ENCODE measurements at regions not wholly inside any gene's neighbourhood (a gene's known extent, or its start where the extent isn't known, plus 50 kb on each side); places are given as distances from the start of the nearest gene placed in this dataset.
"Not testable (repeated sequence)": the region's sequence is repeated elsewhere in the genome, so short reads cannot be mapped to it uniquely, and the experiment has no call there.

DNA sequence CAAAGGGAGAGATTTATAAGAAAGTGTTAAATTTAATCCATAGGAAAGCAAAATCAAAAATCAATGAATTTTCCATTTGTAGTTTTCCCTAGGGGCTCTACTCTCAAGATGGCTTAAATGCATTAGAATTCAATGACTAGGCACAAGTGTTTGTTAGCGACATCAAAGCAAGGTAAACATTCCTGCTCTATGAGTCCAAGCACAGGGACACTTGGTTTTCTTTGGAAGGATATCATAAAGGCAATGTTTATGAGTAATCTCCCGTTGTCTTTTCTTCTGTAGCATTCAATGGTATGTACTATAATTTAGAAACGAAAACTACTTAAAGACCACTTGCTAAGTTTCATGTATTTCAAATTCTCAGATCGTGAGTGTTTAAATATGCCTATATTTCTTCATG, 54.8 kb upstream of the ZNF717 start:
- not testable (repeated sequence) for H3K4me1 Mint-ChIP-seq (ENCODE audit: low read depth); H3K4me3 Mint-ChIP-seq; H3K27me3 Mint-ChIP-seq (ENCODE audit: low read depth); H3K9me3 Mint-ChIP-seq; DNase-seq; H3K27ac Mint-ChIP-seq; H3K36me3 Mint-ChIP-seq (ENCODE audit: insufficient read depth in 2 of 2); ATAC-seq (replicated peaks in 1 of 2)

DNA sequence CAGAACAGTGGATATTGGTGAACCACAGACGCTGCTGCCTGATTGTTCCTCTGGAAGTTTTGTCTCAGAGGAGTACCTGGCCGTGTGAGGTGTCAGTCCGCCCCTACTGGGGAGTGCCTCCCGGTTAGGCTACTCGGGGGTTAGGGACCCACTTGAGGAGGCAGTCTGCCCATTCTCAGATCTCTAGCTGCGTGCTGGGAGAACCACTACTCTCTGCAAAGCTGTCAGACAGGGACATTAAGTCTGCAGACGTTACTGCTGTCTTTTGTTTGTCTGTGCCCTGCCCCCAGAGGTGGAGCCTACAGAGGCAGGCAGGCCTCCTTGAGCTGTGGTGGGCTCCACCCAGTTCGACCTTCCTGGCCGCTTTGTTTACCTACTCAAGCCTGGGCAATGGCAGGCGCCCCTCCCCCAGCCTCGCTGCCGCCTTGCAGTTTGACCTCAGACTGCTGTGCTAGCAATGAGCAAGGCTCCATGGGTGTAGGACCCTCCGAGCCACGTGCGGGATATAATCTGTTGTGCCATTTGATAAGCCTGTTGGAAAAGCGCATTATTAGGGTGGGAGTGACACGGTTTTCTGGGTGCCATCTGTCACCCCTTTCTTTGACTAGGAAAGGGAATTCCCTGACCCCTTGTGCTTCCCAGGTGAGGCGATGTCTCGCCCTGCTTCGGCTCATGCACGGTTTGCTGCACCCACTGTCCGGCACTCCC, 65.1 kb upstream of the ZNF717 start:
- not testable (repeated sequence) for H3K4me3 Mint-ChIP-seq; H3K27ac Mint-ChIP-seq; ATAC-seq (replicated peaks in 1 of 2); H3K4me1 Mint-ChIP-seq (ENCODE audit: low read depth); DNase-seq; H3K36me3 Mint-ChIP-seq (ENCODE audit: insufficient read depth in 2 of 2); H3K27me3 Mint-ChIP-seq (ENCODE audit: low read depth)
- peaks cover 8 to 11% of the 10 kb centered on the region in 2 donors for H3K9me3 Mint-ChIP-seq

GRCh38 chr3:75863130-75863529, 77.8 kb upstream of the ZNF717 start:
- ATAC-seq (replicated peaks in 1 of 2), result no peak
- no peaks in the 10 kb centered on the region for H3K27me3 Mint-ChIP-seq (ENCODE audit: low read depth)
- no peak overlapping the region for H3K27ac Mint-ChIP-seq
- H3K36me3 Mint-ChIP-seq (ENCODE audit: insufficient read depth in 2 of 2), result no peaks in the 10 kb centered on the region
- no peak for DNase-seq
- peaks cover 9 to 10% of the 10 kb centered on the region in 2 donors for H3K9me3 Mint-ChIP-seq
- H3K4me1 Mint-ChIP-seq (ENCODE audit: low read depth), result no peaks in the 10 kb centered on the region
- H3K4me3 Mint-ChIP-seq, result no peak overlapping the region

GRCh38 chr3:75863878-75864277, 78.5 kb upstream of the ZNF717 start:
- Mint-ChIP-seq H3K27me3 (ENCODE audit: low read depth) (no peaks in the 10 kb centered on the region), H3K36me3 (ENCODE audit: insufficient read depth in 2 of 2) (no peaks in the 10 kb centered on the region), H3K4me3 (no peak overlapping the region), H3K9me3 (peaks cover 8 to 10% of the 10 kb centered on the region in 2 donors), H3K27ac (no peak overlapping the region), H3K4me1 (ENCODE audit: low read depth) (no peaks in the 10 kb centered on the region)
- DNase-seq, result no peak
- no peak for ATAC-seq (replicated peaks in 1 of 2)

- H3K27ac Mint-ChIP-seq; H3K36me3 Mint-ChIP-seq (ENCODE audit: insufficient read depth in 2 of 2); ATAC-seq (replicated peaks in 1 of 2); H3K9me3 Mint-ChIP-seq; H3K4me1 Mint-ChIP-seq (ENCODE audit: low read depth); H3K27me3 Mint-ChIP-seq (ENCODE audit: low read depth); H3K4me3 Mint-ChIP-seq; DNase-seq: not testable (repeated sequence)
These were observed 98.4 kb upstream of the ZNF717 start for GRCh38 chr3:75883719-75884118.

GRCh38 chr3:75886971-75887526, 101.7 kb upstream of the ZNF717 start:
- no peaks in the 10 kb centered on the region for H3K27me3 Mint-ChIP-seq (ENCODE audit: low read depth)
- peaks cover 0 to 2% of the 10 kb centered on the region in 2 donors for H3K36me3 Mint-ChIP-seq (ENCODE audit: insufficient read depth in 2 of 2)
- no peak overlapping the region for H3K27ac Mint-ChIP-seq
- no peak overlapping the region for H3K4me3 Mint-ChIP-seq
- H3K9me3 Mint-ChIP-seq, result peaks cover 6 to 8% of the 10 kb centered on the region in 2 donors
- DNase-seq (no peak), ATAC-seq (replicated peaks in 1 of 2) (no peak)
- no peaks in the 10 kb centered on the region for H3K4me1 Mint-ChIP-seq (ENCODE audit: low read depth)

DNA sequence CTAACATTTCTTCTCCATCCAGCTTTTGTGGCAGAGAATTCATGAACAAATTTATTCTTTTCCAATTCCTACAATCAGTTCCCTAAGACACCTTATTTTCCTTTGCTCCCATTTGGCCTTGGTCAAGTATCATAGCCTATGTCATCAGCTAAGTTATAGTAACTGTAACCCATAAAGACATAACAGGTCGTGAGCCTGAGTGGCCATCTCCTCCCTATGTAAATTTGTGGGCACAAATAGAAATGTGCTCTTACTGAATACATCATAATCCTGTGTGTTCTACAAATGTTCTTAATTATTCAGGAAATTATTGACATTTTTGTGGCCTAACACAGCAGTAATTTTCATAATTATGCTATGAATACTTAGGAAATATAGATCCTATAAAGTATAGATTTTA, 108.9 kb upstream of the ZNF717 start:
- Mint-ChIP-seq H3K36me3 (ENCODE audit: insufficient read depth in 2 of 2) (peaks cover 0 to 2% of the 10 kb centered on the region in 2 donors), H3K9me3 (peaks cover 4 to 5% of the 10 kb centered on the region in 2 donors), H3K4me1 (ENCODE audit: low read depth) (no peaks in the 10 kb centered on the region), H3K4me3 (no peak overlapping the region), H3K27me3 (ENCODE audit: low read depth) (no peaks in the 10 kb centered on the region), H3K27ac (no peak overlapping the region)
- no peak for DNase-seq
- ATAC-seq (replicated peaks in 1 of 2), result no peak

GRCh38 chr3:75896265-75896664, 110.9 kb upstream of the ZNF717 start:
- DNase-seq, result no peak
- H3K4me1 Mint-ChIP-seq (ENCODE audit: low read depth), result no peaks in the 10 kb centered on the region
- peaks cover 4% of the 10 kb centered on the region in 2 donors for H3K9me3 Mint-ChIP-seq
- peaks cover 0 to 2% of the 10 kb centered on the region in 2 donors for H3K36me3 Mint-ChIP-seq (ENCODE audit: insufficient read depth in 2 of 2)
- H3K27ac Mint-ChIP-seq, result no peak overlapping the region
- no peak for ATAC-seq (replicated peaks in 1 of 2)
- no peaks in the 10 kb centered on the region for H3K27me3 Mint-ChIP-seq (ENCODE audit: low read depth)
- H3K4me3 Mint-ChIP-seq, result no peak overlapping the region

- H3K27me3 Mint-ChIP-seq (ENCODE audit: low read depth); DNase-seq; H3K36me3 Mint-ChIP-seq (ENCODE audit: insufficient read depth in 2 of 2); H3K4me3 Mint-ChIP-seq; H3K27ac Mint-ChIP-seq; H3K9me3 Mint-ChIP-seq; ATAC-seq (replicated peaks in 1 of 2); H3K4me1 Mint-ChIP-seq (ENCODE audit: low read depth): not testable (repeated sequence)
These were observed 116.1 kb upstream of the ZNF717 start for GRCh38 chr3:75901446-75901845.

GRCh38 chr3:75906555-75907112, 121.3 kb upstream of the ZNF717 start:
- ATAC-seq (replicated peaks in 1 of 2) (no peak), DNase-seq (no peak)
- Mint-ChIP-seq H3K4me1 (ENCODE audit: low read depth) (no peaks in the 10 kb centered on the region), H3K27me3 (ENCODE audit: low read depth) (no peaks in the 10 kb centered on the region), H3K27ac (no peak overlapping the region), H3K36me3 (ENCODE audit: insufficient read depth in 2 of 2) (peaks cover 2% of the 10 kb centered on the region in 2 donors), H3K9me3 (peaks cover 2 to 3% of the 10 kb centered on the region in 2 donors), H3K4me3 (no peak overlapping the region)

DNA sequence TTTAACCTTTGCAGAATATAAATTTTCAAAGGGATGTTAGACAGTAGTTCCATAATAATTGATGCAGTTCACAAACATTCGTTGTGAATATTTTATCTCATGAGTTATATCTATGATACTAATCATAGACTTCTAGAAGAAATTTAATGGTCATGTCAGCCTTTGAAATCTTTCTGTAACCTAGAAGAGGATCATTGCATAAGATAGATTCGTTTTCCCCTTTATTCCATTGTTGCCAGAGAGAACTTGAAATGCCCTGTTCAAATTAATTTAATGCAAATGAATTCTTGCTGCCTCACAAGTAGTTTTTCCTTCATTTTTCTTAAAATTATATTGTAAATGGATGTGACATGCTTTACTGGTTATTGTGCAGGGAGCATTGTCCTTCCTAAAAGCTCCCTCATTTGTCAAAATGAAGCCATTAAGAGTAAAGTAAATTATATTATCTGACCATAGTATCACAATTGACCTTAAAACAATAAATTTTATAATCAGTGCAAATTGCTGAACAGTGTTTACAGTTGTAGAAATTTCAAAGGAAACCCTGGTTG, 128.5 kb upstream of the ZNF717 start:
- DNase-seq (no peak), ATAC-seq (replicated peaks in 1 of 2) (no peak)
- Mint-ChIP-seq H3K27me3 (ENCODE audit: low read depth) (no peaks in the 10 kb centered on the region), H3K9me3 (peaks cover 6 to 11% of the 10 kb centered on the region in 2 donors), H3K27ac (no peak overlapping the region), H3K4me3 (no peak overlapping the region), H3K36me3 (ENCODE audit: insufficient read depth in 2 of 2) (no peaks in the 10 kb centered on the region), H3K4me1 (ENCODE audit: low read depth) (no peaks in the 10 kb centered on the region)

GRCh38 chr3:75914741-75915140, 129.4 kb upstream of the ZNF717 start:
- not testable (repeated sequence) for H3K36me3 Mint-ChIP-seq (ENCODE audit: insufficient read depth in 2 of 2); H3K27me3 Mint-ChIP-seq (ENCODE audit: low read depth); ATAC-seq (replicated peaks in 1 of 2); H3K4me3 Mint-ChIP-seq; H3K27ac Mint-ChIP-seq; H3K4me1 Mint-ChIP-seq (ENCODE audit: low read depth); DNase-seq
- H3K9me3 Mint-ChIP-seq, result peaks cover 4 to 11% of the 10 kb centered on the region in 2 donors

- Mint-ChIP-seq H3K9me3 (peaks cover 0 to 2% of the 10 kb centered on the region in 2 donors), H3K4me1 (ENCODE audit: low read depth) (no peaks in the 10 kb centered on the region), H3K4me3 (no peak overlapping the region), H3K27me3 (ENCODE audit: low read depth) (no peaks in the 10 kb centered on the region), H3K36me3 (ENCODE audit: insufficient read depth in 2 of 2) (no peaks in the 10 kb centered on the region), H3K27ac (no peak overlapping the region)
- ATAC-seq (replicated peaks in 1 of 2) (no peak), DNase-seq (no peak)
These were observed 153.6 kb upstream of the ZNF717 start for GRCh38 chr3:75938921-75939320.
